ENCODE measurements at regions not wholly inside any gene's neighbourhood (a gene's known extent, or its start where the extent isn't known, plus 50 kb on each side); places are given as distances from the start of the nearest gene placed in this dataset.
"Not testable (repeated sequence)": the region's sequence is repeated elsewhere in the genome, so short reads cannot be mapped to it uniquely, and the experiment has no call there.

GRCh38 chr15:23859008-23859407, 171.9 kb upstream of the NDN start:
- TF ChIP-seq, protein P1, sequence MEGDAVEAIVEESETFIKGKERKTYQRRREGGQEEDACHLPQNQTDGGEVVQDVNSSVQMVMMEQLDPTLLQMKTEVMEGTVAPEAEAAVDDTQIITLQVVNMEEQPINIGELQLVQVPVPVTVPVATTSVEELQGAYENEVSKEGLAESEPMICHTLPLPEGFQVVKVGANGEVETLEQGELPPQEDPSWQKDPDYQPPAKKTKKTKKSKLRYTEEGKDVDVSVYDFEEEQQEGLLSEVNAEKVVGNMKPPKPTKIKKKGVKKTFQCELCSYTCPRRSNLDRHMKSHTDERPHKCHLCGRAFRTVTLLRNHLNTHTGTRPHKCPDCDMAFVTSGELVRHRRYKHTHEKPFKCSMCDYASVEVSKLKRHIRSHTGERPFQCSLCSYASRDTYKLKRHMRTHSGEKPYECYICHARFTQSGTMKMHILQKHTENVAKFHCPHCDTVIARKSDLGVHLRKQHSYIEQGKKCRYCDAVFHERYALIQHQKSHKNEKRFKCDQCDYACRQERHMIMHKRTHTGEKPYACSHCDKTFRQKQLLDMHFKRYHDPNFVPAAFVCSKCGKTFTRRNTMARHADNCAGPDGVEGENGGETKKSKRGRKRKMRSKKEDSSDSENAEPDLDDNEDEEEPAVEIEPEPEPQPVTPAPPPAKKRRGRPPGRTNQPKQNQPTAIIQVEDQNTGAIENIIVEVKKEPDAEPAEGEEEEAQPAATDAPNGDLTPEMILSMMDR (conservative IDR thresholded peaks at IDR 0.05): no peak
- no peak for TF ChIP-seq ZFX (IDR thresholded peaks at IDR 0.05)
- no peak overlapping the region for H3K27ac ChIP-seq

DNA sequence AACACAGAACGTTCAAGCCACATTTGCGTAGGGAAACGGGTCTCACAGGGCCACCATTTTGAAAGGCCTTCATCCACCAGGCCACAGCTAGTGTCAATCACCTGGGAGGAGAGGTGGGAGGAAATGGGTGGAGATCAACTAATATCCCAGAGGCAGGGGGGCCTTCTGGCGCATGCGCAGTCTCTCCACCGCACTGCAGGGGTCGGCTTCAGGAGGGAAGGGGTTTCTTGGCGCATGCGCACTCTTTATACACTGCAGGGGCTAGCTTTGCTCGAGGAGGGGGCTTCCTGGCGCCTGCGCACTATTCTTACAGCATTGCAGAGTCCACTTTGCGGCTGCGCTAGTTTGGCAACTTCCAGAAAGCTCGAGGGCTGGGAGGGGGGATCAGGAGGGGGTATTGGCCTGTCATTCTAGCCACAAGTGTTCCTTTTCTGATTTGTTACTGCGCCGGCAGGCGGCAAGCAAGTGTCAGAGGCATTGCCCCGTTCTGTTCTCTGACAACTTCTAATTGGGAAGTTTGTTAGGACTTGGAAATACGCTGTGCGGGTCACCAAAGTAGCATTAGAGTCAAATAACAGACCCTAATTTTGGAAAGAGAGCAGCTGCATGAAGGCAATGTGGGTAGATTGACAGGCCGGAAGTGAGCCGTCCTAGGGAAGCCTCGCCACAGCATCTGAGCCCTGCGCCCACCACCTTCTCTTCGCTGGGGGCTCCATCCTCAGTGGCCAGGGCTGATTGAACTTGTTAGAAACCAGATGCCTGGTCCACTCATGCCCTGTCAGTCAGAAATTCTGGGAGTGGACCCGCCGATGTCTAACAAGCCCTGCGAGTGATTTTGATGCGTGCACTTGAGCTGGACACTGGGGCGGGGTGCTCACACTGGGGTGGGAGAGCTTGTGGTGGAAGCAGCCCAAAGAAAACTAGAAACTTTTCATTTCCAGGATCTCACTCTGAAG, 173.5 kb upstream of the NDN start:
- TF ChIP-seq ZFX (IDR thresholded peaks at IDR 0.05): no peak
- TF ChIP-seq, protein P1 (conservative IDR thresholded peaks at IDR 0.05): no peak

DNA sequence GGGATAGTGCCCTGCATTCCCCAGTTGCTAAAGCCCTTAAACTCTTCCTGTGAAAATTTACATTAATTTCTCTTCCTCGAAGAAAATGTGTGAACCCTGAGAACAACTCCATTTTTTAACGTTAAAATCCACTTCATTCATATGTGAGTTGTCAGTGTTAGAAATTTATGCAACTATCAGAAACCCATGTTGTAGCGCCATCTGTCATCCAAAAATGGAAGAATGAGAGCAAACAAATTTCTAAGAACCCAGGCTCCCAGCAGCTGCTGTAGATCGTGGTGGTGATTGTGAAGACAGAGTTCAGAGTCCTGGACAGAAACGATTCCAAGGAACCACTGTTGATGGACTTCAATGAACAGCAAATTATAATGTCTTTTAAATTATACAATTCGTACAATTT, 179.7 kb upstream of the NDN start:
- TF ChIP-seq ZFX (IDR thresholded peaks at IDR 0.05): no peak
- TF ChIP-seq, protein P1 (conservative IDR thresholded peaks at IDR 0.05): peak; percentile 84
- H3K27ac ChIP-seq: no peak overlapping the region

More for the DNA sequence above, 173.5 kb upstream of the NDN start:
- no peak overlapping the region for H3K27ac ChIP-seq

GRCh38 chr15:23869396-23869795, 182.3 kb upstream of the NDN start:
- H3K27ac ChIP-seq: no peak overlapping the region
- TF ChIP-seq, protein P1 (conservative IDR thresholded peaks at IDR 0.05): no peak
- TF ChIP-seq ZFX (IDR thresholded peaks at IDR 0.05): no peak

DNA sequence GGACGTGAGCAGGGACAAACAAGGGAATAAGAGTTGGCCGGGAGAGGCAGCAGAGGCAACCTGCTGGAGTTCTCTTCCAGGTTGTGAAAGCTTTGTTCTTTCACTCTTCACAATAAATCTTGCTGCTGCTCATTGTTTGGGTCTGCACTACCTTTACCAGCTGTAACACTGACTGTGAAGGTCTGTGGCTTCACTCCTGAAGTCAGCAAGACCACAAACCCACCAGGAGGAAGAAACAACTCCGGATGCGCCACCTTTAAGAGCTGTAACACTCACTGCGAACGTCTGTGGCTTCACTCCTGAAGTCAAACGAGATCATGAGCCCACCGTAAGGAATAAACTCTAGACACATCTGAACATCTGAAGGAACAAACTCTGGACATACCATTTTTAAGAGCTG, 186.5 kb upstream of the NDN start:
- not testable (repeated sequence) for H3K27ac ChIP-seq

- TF ChIP-seq, protein P1 (conservative IDR thresholded peaks at IDR 0.05): peak; percentile 95
- no peak for TF ChIP-seq ZFX (IDR thresholded peaks at IDR 0.05)
- H3K27ac ChIP-seq: no peak overlapping the region
Observed at GRCh38 chr15:23877502-23878412, 190.7 kb upstream of the NDN start.

GRCh38 chr15:23881291-23881690, 194.2 kb upstream of the NDN start:
- H3K27ac ChIP-seq: no peak overlapping the region
- TF ChIP-seq, protein P1 (conservative IDR thresholded peaks at IDR 0.05): no peak
- no peak for TF ChIP-seq ZFX (IDR thresholded peaks at IDR 0.05)
